ENCODE measurements at regions not wholly inside any gene's neighbourhood (a gene's known extent, or its start where the extent isn't known, plus 50 kb on each side); places are given as distances from the start of the nearest gene placed in this dataset.

- no peak for TF ChIP-seq POLR2H (tag; IDR thresholded peaks at IDR 0.05; ENCODE audit: low read depth)
- TF ChIP-seq USF1 (CRISPR knock-in tag; IDR thresholded peaks at IDR 0.05) = no peak
- no peak for TF ChIP-seq ZNF444 (CRISPR knock-in tag; IDR thresholded peaks at IDR 0.05)
- TF ChIP-seq CTCF (IDR thresholded peaks at IDR 0.05 in 2 of 3, conservative IDR thresholded peaks at IDR 0.05 in 1 of 3; ENCODE audit: insufficient read depth in 2 of 3, low read depth in 1 of 3, low read length in 3 of 3) = no peak
- TF ChIP-seq ZNF511 (CRISPR knock-in tag; IDR thresholded peaks at IDR 0.05) = no peak
- no peak for TF ChIP-seq POLR2A (conservative IDR thresholded peaks at IDR 0.05)
- no peak for TF ChIP-seq ARID2 (IDR thresholded peaks at IDR 0.05)
- no peak for TF ChIP-seq FOXJ3 (CRISPR knock-in tag; IDR thresholded peaks at IDR 0.05)
- no peak for TF ChIP-seq ELF1 (tag; IDR thresholded peaks at IDR 0.05)
- TF ChIP-seq ZNF23 (CRISPR knock-in tag; IDR thresholded peaks at IDR 0.05) = no peak
- TF ChIP-seq SLC30A9 (CRISPR knock-in tag; IDR thresholded peaks at IDR 0.05) = no peak
These were observed 518.4 kb downstream of the TAF11L14 start for GRCh38 chr5:18152671-18153070.
